ENCODE measurements at regions not wholly inside any gene's neighbourhood (a gene's known extent, or its start where the extent isn't known, plus 50 kb on each side); places are given as distances from the start of the nearest gene placed in this dataset.

GRCh38 chr3:170643831-170644230 lies 58.0 kb upstream of the SLC7A14 start:
- ChIA-PET POLR2A (no interaction called here), CTCF (no interaction called here)
- no peaks in the 10 kb centered on the region for H4K20me1 ChIP-seq (ENCODE audit: insufficient read depth)
- 0 out of 4 replicates have a peak overlapping the region, but pooled peaks of 1 of the 2 experiments have one; percentile 7 for H3K27ac ChIP-seq (ENCODE audit: low read depth in 2 of 2, low read length in 1 of 2)
- WGBS (ENCODE audit: low lambda C conversion rate) = 71% methylated on average over 3 of the region's 3 CpGs
- peak; percentile 31; the same call in 1 of the 2 replicates for TF ChIP-seq GATA2 (CRISPR knock-in tag; IDR thresholded peaks at IDR 0.05)
- TF ChIP-seq RFX5 (IDR thresholded peaks at IDR 0.05; ENCODE audit: low read length) = no peak
- no peaks in the 10 kb centered on the region for H3K9me3 ChIP-seq
- H3K4me2 ChIP-seq = no peak overlapping the region
- no peaks in the 10 kb centered on the region for H3F3A ChIP-seq (replicated peaks; ENCODE audit: insufficient read depth)
- peaks cover 0 to 19% of the 10 kb centered on the region in 2 experiments; a peak in 1 of 4 replicates for H3K4me1 ChIP-seq (ENCODE audit: control insufficient read depth in 1 of 2, insufficient read depth in 2 of 2, low read depth in 1 of 2, low read length in 1 of 2)
- H2AFZ ChIP-seq (ENCODE audit: low read depth) = no peak overlapping the region
- no peaks in the 10 kb centered on the region for H3K36me3 ChIP-seq (replicated peaks in 1 of 2; ENCODE audit: control insufficient read depth in 1 of 2, insufficient read depth in 2 of 2, low read length in 1 of 2)
- H3K79me2 ChIP-seq (ENCODE audit: insufficient read depth) = no peaks in the 10 kb centered on the region
- DNase-seq = peak; percentile 14
- H3K9ac ChIP-seq = no peak overlapping the region
- no peaks in the 10 kb centered on the region for H3K27me3 ChIP-seq (ENCODE audit: insufficient read depth)
- H3K4me3 ChIP-seq (ENCODE audit: low read depth in 2 of 2, low read length in 1 of 2) = no peak overlapping the region
- no peaks in the 10 kb centered on the region for H3K9me2 ChIP-seq

- no peaks in the 10 kb centered on the region for H4K20me1 ChIP-seq (ENCODE audit: insufficient read depth)
- no peaks in the 10 kb centered on the region for H3K27me3 ChIP-seq (ENCODE audit: insufficient read depth)
- no peaks in the 10 kb centered on the region for H3K9me3 ChIP-seq
- DNase-seq = no peak
- ChIA-PET POLR2A (no interaction called here), CTCF (no interaction called here)
- H3K79me2 ChIP-seq (ENCODE audit: insufficient read depth) = no peaks in the 10 kb centered on the region
- no peak for TF ChIP-seq TEAD4 (IDR thresholded peaks at IDR 0.05; ENCODE audit: borderline replicate concordance, insufficient read depth)
- H3K27ac ChIP-seq (ENCODE audit: low read depth in 2 of 2, low read length in 1 of 2) = 0 out of 4 replicates have a peak overlapping the region, but pooled peaks of 1 of the 2 experiments have one; percentile 7
- H3F3A ChIP-seq (replicated peaks; ENCODE audit: insufficient read depth) = no peaks in the 10 kb centered on the region
- no peaks in the 10 kb centered on the region for H3K36me3 ChIP-seq (replicated peaks in 1 of 2; ENCODE audit: control insufficient read depth in 1 of 2, insufficient read depth in 2 of 2, low read length in 1 of 2)
- H3K4me1 ChIP-seq (ENCODE audit: control insufficient read depth in 1 of 2, insufficient read depth in 2 of 2, low read depth in 1 of 2, low read length in 1 of 2) = peaks cover 0 to 22% of the 10 kb centered on the region in 2 experiments; a peak in 1 of 4 replicates
- H3K4me2 ChIP-seq = no peak overlapping the region
- no peaks in the 10 kb centered on the region for H3K9me2 ChIP-seq
- WGBS (ENCODE audit: low lambda C conversion rate) = 54% methylated on average over 3 of the region's 3 CpGs
- no peak overlapping the region for H3K9ac ChIP-seq
- H3K4me3 ChIP-seq (ENCODE audit: low read depth in 2 of 2, low read length in 1 of 2) = no peak overlapping the region
- no peak overlapping the region for H2AFZ ChIP-seq (ENCODE audit: low read depth)
Measured at GRCh38 chr3:170642882-170643601, 57.2 kb upstream of the SLC7A14 start.

- Histone ChIP-seq H3K4me2 (no peak overlapping the region), H3K79me2 (ENCODE audit: insufficient read depth) (no peaks in the 10 kb centered on the region), H3K9me3 (no peaks in the 10 kb centered on the region), H3K36me3 (replicated peaks in 1 of 2; ENCODE audit: control insufficient read depth in 1 of 2, insufficient read depth in 2 of 2, low read length in 1 of 2) (no peaks in the 10 kb centered on the region), H3F3A (replicated peaks; ENCODE audit: insufficient read depth) (no peaks in the 10 kb centered on the region), H3K27ac (ENCODE audit: low read depth in 2 of 2, low read length in 1 of 2) (no peak overlapping the region), H3K27me3 (ENCODE audit: insufficient read depth) (no peaks in the 10 kb centered on the region), H3K4me3 (ENCODE audit: low read depth in 2 of 2, low read length in 1 of 2) (no peak overlapping the region), H3K9ac (no peak overlapping the region), H3K9me2 (no peaks in the 10 kb centered on the region), H4K20me1 (ENCODE audit: insufficient read depth) (no peaks in the 10 kb centered on the region), H3K4me1 (ENCODE audit: control insufficient read depth in 1 of 2, insufficient read depth in 2 of 2, low read depth in 1 of 2, low read length in 1 of 2) (peaks cover 0 to 24% of the 10 kb centered on the region in 2 experiments; a peak in 1 of 4 replicates), H2AFZ (ENCODE audit: low read depth) (no peak overlapping the region)
- TF ChIP-seq GABPA (IDR thresholded peaks at IDR 0.05; ENCODE audit: low read depth) (no peak), ZBTB33 (IDR thresholded peaks at IDR 0.05; ENCODE audit: borderline replicate concordance, low read depth) (no peak), SMC3 (IDR thresholded peaks at IDR 0.05; ENCODE audit: low read depth, low read length) (no peak), NFIC (IDR thresholded peaks at IDR 0.05; ENCODE audit: borderline replicate concordance) (no peak), RXRA (IDR thresholded peaks at IDR 0.05; ENCODE audit: borderline replicate concordance, low read depth) (no peak), ELF1 (IDR thresholded peaks at IDR 0.05) (no peak), IRF3 (IDR thresholded peaks at IDR 0.05; ENCODE audit: low read depth, low read length) (no peak)
- DNase-seq = no peak
- ChIA-PET POLR2A (interaction anchor here (0.6 kb wide), 1 partner anchor 18 kb away, joined by 3 read pairs; no protein-coding TSS in a partner anchor), CTCF (no interaction called here)
- WGBS (ENCODE audit: low lambda C conversion rate) = 98% methylated on average over 5 of the region's 5 CpGs
Measured at GRCh38 chr3:170641510-170642236, 55.8 kb upstream of the SLC7A14 start.

Data from SK-N-SH (cell line).